Glomerular visceral epithelial cell (primary cell): ENCODE measurements at regions not wholly inside any gene's neighbourhood (a gene's known extent, or its start where the extent isn't known, plus 50 kb on each side); places are given as distances from the start of the nearest gene placed in this dataset.
A peak's percentile ranks its signal among the peaks of the same experiment; 100 is the strongest.
"Not testable (repeated sequence)": the region's sequence is repeated elsewhere in the genome, so short reads cannot be mapped to it uniquely, and the experiment has no call there.

Source experiments
- DNase-seq: peaks from one replicate; pipeline ENCODE4 v3.0.0-alpha.2; 2016; ENCODE audit errors: extremely low spot score

GRCh38 chr13:108077284-108077683 lies 138.1 kb downstream of the LIG4 start:
- no peak for DNase-seq

- not testable (repeated sequence) for DNase-seq
Observed at GRCh38 chr13:108074429-108074828, 140.9 kb downstream of the LIG4 start.

- DNase-seq: no peak
Observed at GRCh38 chr13:108070925-108071324, 144.4 kb downstream of the LIG4 start.

GRCh38 chr13:108070491-108070890 lies 144.8 kb downstream of the LIG4 start:
- no peak for DNase-seq

- DNase-seq: no peak
Observed at GRCh38 chr13:108069521-108070210, 145.7 kb downstream of the LIG4 start.

DNA sequence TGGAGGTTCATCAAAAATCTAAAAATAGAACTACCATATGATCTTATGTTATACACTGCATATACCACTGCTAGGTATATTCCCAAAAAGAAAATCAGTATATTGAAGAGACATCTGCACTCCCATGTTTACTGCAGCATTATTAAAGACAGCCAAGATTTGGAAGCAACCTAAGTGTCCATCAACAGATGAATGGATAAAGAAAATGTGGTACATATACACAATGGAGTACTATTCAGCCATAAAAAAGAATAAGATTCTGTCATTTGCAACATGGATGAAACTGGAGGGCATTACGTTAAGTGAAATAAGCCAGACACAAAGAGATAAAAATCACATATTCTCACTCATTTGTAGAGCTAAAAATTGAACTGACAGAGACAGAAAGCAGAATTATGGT lies 151.0 kb downstream of the LIG4 start:
- DNase-seq: not testable (repeated sequence)

DNA sequence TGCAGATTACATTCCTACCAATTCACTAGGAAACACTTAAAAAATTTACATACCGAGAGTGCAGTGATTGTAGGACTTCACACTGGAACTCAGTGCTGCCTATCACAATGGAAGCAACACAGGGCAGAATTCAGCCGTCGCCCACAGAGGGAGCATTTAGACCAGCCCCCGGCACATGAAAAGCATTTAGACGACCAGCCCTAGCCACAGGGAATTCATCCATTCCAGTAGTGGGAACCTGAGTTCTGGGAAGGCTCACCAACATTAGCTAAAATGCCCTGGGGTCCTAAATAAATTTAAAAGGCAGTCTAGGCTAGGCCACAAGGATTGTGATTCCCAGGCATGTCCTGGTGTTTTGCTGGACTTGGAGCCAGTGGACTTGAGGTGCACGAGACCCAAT lies 155.2 kb downstream of the LIG4 start:
- no peak for DNase-seq

- no peak for DNase-seq
Observed at GRCh38 chr13:108056278-108056677, 159.1 kb downstream of the LIG4 start.

DNA sequence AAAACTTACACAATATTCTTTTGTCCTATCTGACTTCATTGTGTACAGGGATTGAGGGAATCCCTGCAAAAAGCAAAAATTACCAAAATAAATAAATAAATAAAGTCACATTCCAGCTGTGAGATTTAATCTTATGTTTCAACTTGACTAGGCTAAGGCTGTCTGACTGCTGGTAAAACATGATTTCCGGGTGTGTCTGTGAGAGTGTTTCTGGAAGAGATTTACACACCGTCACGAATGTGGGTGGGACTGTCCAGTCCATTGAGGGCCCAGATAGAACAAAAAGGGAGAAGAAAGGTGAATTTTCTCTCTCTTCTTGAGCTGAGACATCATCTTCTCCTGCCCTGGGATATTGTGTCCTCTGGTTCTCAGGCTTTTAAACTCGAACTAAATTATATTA lies 166.1 kb downstream of the LIG4 start:
- no peak for DNase-seq

- no peak for DNase-seq
Observed at GRCh38 chr13:108044954-108045353, 170.4 kb downstream of the LIG4 start.

DNA sequence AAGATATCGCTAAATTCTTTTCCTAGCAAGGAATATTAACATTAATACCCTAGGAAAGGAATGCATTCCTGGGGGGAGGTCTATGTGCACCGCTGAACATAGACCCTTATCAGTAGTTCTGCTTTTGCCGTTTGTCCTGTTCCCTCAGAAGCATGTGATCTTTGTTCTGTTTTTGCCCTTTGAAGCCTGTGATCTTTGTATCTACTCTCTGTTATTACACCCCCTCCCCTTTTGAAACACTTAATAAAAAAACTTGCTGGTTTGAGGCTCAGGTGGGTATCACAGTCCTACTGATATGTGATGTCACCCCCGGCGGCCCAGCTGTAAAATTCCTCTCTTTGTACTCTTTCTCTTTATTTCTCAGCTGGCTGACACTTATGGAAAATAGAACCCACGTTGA lies 172.5 kb downstream of the LIG4 start:
- DNase-seq: not testable (repeated sequence)

- no peak for DNase-seq
Observed at GRCh38 chr13:108037348-108037747, 178.0 kb downstream of the LIG4 start.

DNA sequence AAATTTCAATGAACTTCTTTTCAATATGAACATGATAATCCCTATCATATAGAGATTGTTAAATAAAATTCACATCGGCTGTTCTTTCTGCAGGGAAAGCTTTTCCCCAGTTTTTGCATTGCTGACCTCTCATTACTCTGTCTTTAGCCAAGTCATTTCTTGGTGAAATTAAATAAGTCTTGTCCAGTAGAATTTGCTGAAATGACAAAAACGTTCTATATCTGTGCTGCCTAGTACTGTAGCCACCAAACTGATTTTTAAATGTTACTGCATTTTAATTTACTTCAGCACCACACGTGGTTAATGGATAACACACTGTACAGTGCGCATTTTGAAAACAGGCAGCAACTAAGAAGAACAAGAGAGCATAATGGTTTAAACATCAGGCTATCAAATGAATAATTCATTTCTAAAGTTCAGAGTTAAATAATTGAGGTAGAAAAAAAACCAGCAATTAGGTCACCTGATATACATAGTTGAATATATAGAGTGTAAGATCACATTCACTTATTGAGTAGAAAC lies 178.9 kb downstream of the LIG4 start:
- DNase-seq: no peak

- no peak for DNase-seq
Observed at GRCh38 chr13:108034909-108035410, 180.4 kb downstream of the LIG4 start.

- DNase-seq: peak; percentile 2
Observed at GRCh38 chr13:108033800-108034707, 181.3 kb downstream of the LIG4 start.

GRCh38 chr13:108031865-108032264 lies 183.5 kb downstream of the LIG4 start:
- DNase-seq: no peak

- no peak for DNase-seq
Observed at GRCh38 chr13:108030769-108031168, 184.6 kb downstream of the LIG4 start.

DNA sequence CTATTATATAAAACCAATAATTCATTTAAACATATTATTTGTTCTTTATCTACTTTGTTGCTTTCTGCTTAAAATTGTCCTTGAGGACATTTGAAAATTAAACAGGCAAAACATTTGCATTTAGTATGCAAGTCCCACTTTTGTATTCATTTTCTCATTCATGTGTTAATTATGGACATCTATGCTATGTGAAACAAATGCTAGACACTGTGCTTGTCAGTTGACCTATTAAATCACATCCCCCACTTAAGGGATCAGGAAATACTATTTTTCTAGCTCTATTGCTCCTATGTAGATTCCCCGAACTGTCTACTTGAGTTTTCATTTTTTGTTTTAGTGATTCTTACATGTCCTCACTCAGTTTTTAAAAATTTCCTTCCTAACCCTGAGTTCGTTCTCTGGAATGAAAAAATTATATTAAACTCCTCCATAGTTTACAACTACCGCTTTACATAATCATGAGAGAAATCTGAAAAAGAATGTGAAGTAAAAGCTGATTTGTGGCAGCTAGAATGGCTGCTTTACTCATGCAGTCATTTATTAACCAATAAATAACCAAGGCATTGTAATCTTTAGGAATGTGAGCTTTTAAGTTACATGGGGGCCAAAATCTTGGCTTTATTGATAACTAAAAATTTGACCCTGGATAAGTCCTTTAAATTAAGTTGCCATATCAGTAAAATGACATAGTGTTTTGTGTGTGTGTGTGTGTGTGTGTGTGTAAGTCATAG lies 188.5 kb downstream of the LIG4 start:
- DNase-seq: peak; percentile 23

DNA sequence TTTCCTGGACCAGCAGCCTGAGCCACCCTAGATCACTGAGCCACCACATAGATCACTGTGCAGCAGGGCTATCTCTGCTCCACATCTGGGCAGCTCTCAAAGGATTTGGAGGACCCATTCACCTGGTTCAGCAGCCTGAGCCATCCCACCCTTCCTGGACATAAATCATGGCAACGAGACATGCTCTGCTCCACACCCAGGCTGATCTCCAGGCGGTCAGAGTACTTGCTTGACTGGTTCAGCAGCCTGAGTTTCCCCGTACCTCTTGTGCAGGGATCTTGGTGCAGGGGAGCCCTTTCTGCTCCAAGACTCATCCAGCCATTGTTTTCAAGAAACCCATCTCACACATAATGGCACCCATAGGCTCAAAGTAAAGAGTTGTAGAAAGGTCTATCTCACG lies 195.3 kb downstream of the LIG4 start:
- DNase-seq: no peak

- no peak for DNase-seq
Observed at GRCh38 chr13:108018371-108018870, 196.9 kb downstream of the LIG4 start.

DNA sequence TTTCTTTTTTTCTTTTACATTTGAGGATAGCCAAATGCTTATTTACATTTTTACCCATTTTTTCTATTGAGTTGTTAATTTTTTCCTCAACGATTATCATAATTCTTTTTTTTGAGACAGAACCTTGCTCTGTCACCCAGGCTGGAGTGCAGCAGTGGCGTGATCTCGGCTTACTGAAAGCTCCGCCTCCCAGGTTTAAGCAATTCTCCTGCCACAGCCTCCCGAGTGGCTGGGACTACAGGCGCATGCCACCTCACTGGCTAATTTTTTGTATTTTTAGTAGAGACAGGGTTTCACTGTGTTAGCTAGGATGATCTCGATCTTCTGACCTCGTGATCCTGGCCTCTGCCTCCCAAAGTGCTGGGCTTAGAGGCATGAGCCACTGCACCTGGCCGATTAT lies 208.7 kb downstream of the LIG4 start:
- no peak for DNase-seq

DNA sequence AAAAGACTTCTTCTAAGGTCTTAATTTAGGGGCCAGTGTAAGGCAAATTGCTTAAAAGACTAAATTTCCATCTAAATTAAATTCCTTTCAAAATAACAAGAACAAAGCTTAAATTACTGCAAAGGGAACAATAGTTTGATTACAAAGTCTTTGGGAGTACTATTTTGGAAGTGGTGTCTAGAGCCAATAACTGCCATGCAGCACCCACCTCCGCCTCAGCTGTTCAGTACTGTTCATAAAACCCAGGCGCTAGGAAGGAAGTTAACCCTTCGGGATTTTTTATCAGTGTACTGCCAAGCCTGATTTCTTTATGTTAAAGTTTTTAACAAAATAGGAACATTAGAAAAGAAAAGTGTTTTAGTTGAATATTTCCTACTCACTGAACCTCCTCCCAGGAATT lies 210.1 kb downstream of the LIG4 start:
- DNase-seq: no peak
